Stimulated activated effector memory CD8-positive, alpha-beta T cell treated with anti-CD3 and anti-CD28 coated beads, Interleukin-12 subunit alpha, Interleukin-12 subunit beta, amount 100 ng/mL, for 72 hours (primary cell): ENCODE measurements at regions not wholly inside any gene's neighbourhood (a gene's known extent, or its start where the extent isn't known, plus 50 kb on each side); places are given as distances from the start of the nearest gene placed in this dataset.

Experiments used
- ATAC-seq: fragments of 150-1000 bp; cut with Tn5 transposase; 2 replicates; pipeline ENCODE4 v1.10.0; 2021
- DNase-seq, 2 donors: peaks; one replicate each; pipeline ENCODE4 v3.0.0; 2021 to 2022; ENCODE audit warnings: low spot score in 2 of 2
- H3K27ac Mint-ChIP-seq: one replicate; pipeline ENCODE4 v1.8.0; 2022; ENCODE audit warnings: mild to moderate bottlenecking, mixed read lengths
- H3K36me3 Mint-ChIP-seq: one replicate; pipeline ENCODE4 v1.8.0; 2022; ENCODE audit warnings: mild to moderate bottlenecking, mixed read lengths
- H3K4me1 Mint-ChIP-seq: one replicate; pipeline ENCODE4 v1.8.0; 2022; ENCODE audit warnings: mixed read lengths
- H3K4me3 Mint-ChIP-seq: one replicate; pipeline ENCODE4 v1.8.0; 2022; ENCODE audit warnings: mild to moderate bottlenecking, mixed read lengths
- H3K9me3 Mint-ChIP-seq: one replicate; pipeline ENCODE4 v1.8.0; 2022; ENCODE audit warnings: mixed read lengths

DNA sequence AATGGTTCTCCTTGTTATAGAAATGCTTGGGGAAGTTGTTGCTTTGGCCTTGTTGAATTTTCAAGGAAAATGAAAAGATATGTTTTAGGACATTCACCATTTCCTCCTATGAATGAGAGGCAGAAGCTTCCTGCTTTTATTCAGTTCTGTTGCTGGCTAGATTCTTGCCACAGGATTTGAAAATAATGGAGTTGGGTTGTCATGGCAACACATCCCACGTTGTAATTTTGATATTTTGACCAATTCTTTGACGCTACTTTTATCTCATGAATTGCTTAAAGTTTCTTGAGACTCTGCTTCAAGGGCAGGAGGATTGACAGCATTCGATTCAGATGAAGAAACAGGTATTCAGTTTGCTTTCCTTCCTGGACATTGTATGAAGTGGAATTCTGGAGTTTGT is 331.5 kb downstream of the PRDM2 start:
- no peak overlapping the region for H3K4me3 Mint-ChIP-seq
- H3K36me3 Mint-ChIP-seq, result no peaks in the 10 kb centered on the region
- no peaks in the 10 kb centered on the region for H3K4me1 Mint-ChIP-seq
- no peaks in the 10 kb centered on the region for H3K9me3 Mint-ChIP-seq
- ATAC-seq (no peak), DNase-seq (no peak)
- H3K27ac Mint-ChIP-seq, result no peak overlapping the region

DNA sequence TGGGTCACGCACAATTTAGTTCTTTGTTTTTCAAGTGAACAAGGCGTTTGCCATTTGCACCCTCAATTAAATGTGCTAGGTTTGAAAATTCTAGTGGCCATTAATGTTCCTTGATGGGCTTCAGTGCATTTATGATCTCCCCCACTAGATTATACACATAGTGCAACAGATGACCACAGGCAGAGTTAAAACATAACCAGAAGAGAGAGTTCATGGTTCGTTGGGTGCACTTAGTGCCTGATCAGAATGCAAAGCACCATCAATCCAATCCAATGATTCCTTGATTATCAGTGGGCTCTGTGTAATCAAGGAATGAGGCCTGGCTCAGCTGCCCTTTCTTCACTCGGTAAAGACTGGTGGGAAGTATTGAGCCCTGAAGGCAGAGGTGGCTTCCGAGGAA is 334.5 kb downstream of the PRDM2 start:
- DNase-seq (no peak), ATAC-seq (no peak)
- Mint-ChIP-seq H3K36me3 (no peaks in the 10 kb centered on the region), H3K4me1 (no peaks in the 10 kb centered on the region), H3K9me3 (no peaks in the 10 kb centered on the region), H3K27ac (no peak overlapping the region), H3K4me3 (no peak overlapping the region)

DNA sequence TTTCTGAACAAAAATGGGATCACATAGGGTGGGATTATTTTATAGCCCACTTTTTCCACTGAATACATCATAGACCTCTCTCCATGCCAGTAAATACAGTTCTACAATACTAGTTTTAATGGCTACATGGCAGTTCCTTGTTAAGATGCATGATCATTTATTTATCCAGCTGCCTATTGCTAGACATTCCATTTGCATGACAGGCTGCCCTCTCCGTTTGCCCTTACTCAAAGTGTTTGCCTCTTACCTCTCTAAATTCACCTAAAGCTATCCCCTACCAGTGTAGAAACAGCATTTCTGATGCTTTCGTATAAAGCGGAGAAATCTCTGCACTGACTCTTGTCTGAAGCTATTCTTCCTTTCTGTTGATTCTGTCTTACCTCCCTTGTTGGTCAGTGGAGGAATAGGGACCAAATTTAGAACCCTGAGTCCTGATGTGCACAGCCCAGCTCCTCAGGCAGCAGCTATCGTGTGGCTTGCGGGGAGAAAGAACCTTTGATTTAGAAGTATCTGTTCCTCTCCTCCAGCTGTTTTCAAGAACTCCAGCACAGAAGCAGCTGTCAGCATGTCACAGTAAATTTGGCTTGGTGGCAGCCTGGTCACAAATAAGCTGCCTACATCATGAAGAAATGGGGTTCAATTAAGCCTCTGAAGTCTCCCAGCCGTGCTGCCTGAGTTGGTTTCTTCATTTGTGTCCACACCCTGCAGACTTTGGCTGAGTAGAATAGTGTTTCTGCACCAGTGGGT is 337.3 kb downstream of the PRDM2 start:
- Mint-ChIP-seq H3K4me3 (no peak overlapping the region), H3K27ac (no peak overlapping the region), H3K9me3 (peaks cover 15% of the 10 kb centered on the region), H3K36me3 (no peaks in the 10 kb centered on the region), H3K4me1 (no peaks in the 10 kb centered on the region)
- DNase-seq (no peak), ATAC-seq (no peak)

DNA sequence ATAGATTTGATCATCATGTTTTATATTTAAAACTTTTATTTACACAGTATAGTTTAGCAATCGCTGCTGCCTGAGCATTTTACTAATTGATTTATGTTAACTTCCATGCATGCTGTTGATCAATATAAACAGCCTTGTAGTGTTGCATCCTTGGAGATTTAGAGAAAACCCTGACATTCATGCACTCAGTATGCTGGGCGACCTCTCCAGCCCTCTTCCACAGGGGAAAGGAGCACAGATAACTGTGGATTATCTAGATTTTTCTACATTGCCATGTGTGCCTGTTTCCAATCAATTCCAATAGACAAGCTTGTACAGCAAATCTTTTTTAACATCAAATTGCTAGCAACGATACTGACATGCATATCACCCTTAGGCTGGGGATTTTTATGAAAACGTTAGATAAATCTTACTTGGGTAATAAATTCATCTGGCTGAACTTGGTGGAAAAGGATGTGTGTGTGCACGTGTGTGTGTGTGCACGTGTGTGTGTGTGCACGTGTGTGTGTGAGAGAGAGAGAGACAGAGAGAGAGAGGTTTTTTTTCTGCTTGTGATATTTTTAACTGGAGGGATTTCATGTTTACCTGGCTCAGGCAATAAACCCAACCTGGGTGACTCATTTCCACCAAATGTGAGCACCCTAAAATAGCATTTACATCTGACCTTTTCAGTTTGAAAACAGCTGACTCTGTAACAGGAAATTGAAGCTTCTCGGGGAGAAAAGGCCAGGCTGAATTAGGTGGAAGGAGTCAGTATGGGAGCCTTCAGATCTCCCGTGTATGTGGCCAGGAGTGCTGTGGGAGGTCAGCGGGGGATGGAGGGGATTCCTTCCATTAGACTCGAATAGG is 339.8 kb downstream of the PRDM2 start:
- DNase-seq (no peak), ATAC-seq (no peak)
- no peak overlapping the region for H3K27ac Mint-ChIP-seq
- H3K4me1 Mint-ChIP-seq, result no peaks in the 10 kb centered on the region
- H3K9me3 Mint-ChIP-seq, result peaks cover 17% of the 10 kb centered on the region
- H3K36me3 Mint-ChIP-seq, result no peaks in the 10 kb centered on the region
- H3K4me3 Mint-ChIP-seq, result no peak overlapping the region

DNA sequence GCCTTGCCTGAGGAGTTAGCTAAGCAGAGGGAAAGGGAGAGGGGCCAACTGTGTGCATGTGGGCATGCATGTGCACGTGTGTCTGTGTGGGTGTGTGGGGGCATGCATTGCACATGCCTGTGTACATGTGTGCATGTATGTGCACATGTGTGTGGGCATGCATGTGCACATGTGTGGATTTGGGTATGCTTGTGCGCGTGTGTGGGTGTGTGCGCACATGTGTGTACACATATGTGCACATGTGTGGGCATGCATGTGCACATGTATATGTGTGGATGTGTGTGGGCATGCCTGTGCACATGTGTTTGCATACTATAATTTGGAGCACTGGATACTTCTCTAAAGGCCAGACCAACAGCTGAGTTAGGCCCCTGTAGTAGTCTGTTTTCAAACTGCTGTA is 350.0 kb downstream of the PRDM2 start:
- no peak overlapping the region for H3K27ac Mint-ChIP-seq
- DNase-seq (no peak), ATAC-seq (no peak)
- H3K4me1 Mint-ChIP-seq, result no peaks in the 10 kb centered on the region
- H3K9me3 Mint-ChIP-seq, result peaks cover 14% of the 10 kb centered on the region
- H3K4me3 Mint-ChIP-seq, result no peak overlapping the region
- H3K36me3 Mint-ChIP-seq, result no peaks in the 10 kb centered on the region

DNA sequence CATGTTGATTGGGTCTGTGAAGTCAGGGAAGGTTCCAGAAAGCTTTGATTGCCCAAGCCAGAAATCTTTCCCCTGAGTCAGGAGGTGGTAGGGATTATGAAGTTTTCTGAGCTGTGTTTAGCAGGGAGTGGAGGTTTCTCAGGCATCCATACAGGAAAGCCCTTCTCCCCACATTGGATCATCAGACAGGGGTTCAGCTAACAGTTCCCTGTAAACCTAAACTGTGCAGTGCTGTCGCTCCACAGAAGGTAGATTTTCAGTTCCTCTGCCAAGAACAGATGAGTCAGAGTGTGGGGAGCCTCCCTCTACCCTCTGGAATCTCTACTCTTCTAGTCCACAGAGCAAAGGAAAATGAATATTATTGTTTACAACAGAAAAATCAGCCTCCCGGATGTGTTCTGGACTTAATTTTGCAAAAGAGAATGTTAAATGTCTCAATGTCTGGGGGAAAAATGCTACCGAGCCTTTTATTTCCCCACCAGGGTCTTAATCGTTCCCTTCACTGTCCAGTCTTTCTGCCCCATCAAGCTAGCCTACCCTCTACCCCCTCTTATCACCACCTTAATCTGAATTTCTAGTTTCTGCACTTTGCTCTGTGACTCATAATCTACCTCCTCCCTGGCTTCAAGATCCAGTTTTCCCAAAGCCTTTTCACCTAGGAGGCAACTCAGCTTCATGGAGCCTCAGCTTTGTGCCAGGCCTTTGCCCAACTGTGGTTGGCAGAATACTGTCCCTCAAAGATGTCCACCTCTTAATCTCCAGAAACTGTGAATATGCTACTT is 355.6 kb downstream of the PRDM2 start:
- no peaks in the 10 kb centered on the region for H3K4me1 Mint-ChIP-seq
- no peak for DNase-seq
- no peak for ATAC-seq
- peaks cover 13% of the 10 kb centered on the region for H3K9me3 Mint-ChIP-seq
- no peak overlapping the region for H3K4me3 Mint-ChIP-seq
- no peak overlapping the region for H3K27ac Mint-ChIP-seq
- no peaks in the 10 kb centered on the region for H3K36me3 Mint-ChIP-seq

GRCh38 chr1:14057640-14058039 is 357.7 kb downstream of the PRDM2 start:
- Mint-ChIP-seq H3K27ac (no peak overlapping the region), H3K36me3 (no peaks in the 10 kb centered on the region), H3K9me3 (peaks cover 13% of the 10 kb centered on the region), H3K4me3 (no peak overlapping the region), H3K4me1 (no peaks in the 10 kb centered on the region)
- no peak for ATAC-seq
- no peak for DNase-seq

DNA sequence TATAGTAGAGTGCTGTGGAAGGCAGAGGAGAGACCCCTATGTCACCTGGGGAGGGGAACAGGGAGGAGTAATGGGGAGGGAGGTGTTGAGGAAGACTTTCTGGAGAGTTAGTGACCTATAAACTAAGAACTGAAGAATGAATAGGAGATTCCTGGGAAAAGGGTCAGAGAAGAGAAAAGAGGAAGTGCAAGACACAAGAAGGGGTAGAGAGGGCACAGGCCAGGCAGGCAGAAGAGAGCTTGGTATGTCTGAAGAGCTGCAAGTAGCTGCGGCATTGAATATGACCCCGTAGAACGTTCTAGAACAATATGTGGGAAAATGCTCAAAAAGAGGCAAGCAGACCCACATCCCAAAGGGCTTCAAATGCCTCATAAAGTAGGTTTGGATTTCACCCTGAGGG is 361.2 kb downstream of the PRDM2 start:
- DNase-seq (no peak), ATAC-seq (no peak)
- Mint-ChIP-seq H3K27ac (no peak overlapping the region), H3K4me3 (no peak overlapping the region), H3K36me3 (no peaks in the 10 kb centered on the region), H3K9me3 (peaks cover 13% of the 10 kb centered on the region), H3K4me1 (no peaks in the 10 kb centered on the region)

GRCh38 chr1:14061722-14062121 is 361.7 kb downstream of the PRDM2 start:
- H3K4me3 Mint-ChIP-seq, result no peak overlapping the region
- no peak overlapping the region for H3K27ac Mint-ChIP-seq
- no peak for ATAC-seq
- peaks cover 13% of the 10 kb centered on the region for H3K9me3 Mint-ChIP-seq
- DNase-seq, result no peak
- H3K36me3 Mint-ChIP-seq, result no peaks in the 10 kb centered on the region
- no peaks in the 10 kb centered on the region for H3K4me1 Mint-ChIP-seq

- no peak for DNase-seq
- H3K36me3 Mint-ChIP-seq, result no peaks in the 10 kb centered on the region
- ATAC-seq, result no peak
- H3K9me3 Mint-ChIP-seq, result peaks cover 13% of the 10 kb centered on the region
- H3K27ac Mint-ChIP-seq, result no peak overlapping the region
- H3K4me1 Mint-ChIP-seq, result no peaks in the 10 kb centered on the region
- H3K4me3 Mint-ChIP-seq, result no peak overlapping the region
Measured at GRCh38 chr1:14062669-14063068, 362.7 kb downstream of the PRDM2 start.

- ATAC-seq (no peak), DNase-seq (no peak)
Measured at GRCh38 chr1:14064649-14065442, 364.9 kb downstream of the PRDM2 start.

GRCh38 chr1:14065486-14065885 is 365.5 kb downstream of the PRDM2 start:
- Mint-ChIP-seq H3K9me3 (peaks cover 10% of the 10 kb centered on the region), H3K4me1 (no peaks in the 10 kb centered on the region), H3K36me3 (no peaks in the 10 kb centered on the region), H3K4me3 (no peak overlapping the region), H3K27ac (no peak overlapping the region)
- ATAC-seq (no peak), DNase-seq (no peak)

More at GRCh38 chr1:14064649-14065442, 364.9 kb downstream of the PRDM2 start:
- Mint-ChIP-seq H3K9me3 (peaks cover 10% of the 10 kb centered on the region), H3K27ac (no peak overlapping the region), H3K4me1 (no peaks in the 10 kb centered on the region), H3K36me3 (no peaks in the 10 kb centered on the region), H3K4me3 (no peak overlapping the region)

DNA sequence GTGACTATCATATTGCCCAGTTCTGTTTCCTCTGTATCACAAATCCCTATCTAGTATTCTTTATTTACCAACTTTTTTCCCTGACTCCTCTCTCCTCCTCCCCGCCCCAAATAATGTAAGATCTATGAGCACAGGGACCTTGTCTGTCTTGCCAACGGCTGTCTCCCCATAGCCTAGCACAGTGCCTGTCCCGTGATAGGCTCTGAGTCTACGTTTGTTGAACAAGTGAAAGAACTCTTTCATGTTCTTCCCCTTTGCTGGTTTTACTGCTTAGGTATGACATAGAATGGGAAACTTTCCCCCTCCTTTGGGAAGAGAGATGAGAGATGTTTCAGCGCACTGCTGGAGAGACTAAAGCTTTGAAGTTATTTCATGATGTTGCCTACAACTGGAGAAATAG is 367.0 kb downstream of the PRDM2 start:
- H3K9me3 Mint-ChIP-seq, result peaks cover 3% of the 10 kb centered on the region
- no peak for DNase-seq
- no peak overlapping the region for H3K4me3 Mint-ChIP-seq
- ATAC-seq, result no peak
- H3K36me3 Mint-ChIP-seq, result no peaks in the 10 kb centered on the region
- no peaks in the 10 kb centered on the region for H3K4me1 Mint-ChIP-seq
- no peak overlapping the region for H3K27ac Mint-ChIP-seq

DNA sequence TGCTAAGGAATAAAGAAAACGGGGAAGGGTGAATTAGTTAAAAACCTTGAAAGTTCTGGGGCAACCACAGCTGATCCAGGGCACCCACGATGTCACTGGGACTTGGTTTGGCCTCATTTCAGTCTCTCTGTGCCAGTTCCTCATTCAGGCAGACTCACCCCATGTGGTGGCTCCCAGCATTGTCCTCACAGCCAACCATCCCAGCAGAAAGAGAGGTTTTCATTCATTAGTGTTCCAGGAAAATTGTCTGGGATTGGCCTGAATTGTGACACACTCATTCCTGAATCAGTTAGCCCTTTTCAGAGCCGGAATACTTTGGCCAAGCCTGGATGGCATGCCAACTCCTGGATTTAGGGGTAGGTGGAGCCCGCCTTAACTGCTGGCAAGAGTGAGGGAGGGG is 367.7 kb downstream of the PRDM2 start:
- Mint-ChIP-seq H3K4me1 (no peaks in the 10 kb centered on the region), H3K36me3 (no peaks in the 10 kb centered on the region), H3K27ac (no peak overlapping the region), H3K4me3 (no peak overlapping the region), H3K9me3 (peaks cover 3% of the 10 kb centered on the region)
- DNase-seq (no peak), ATAC-seq (no peak)

GRCh38 chr1:14071581-14071980 is 371.6 kb downstream of the PRDM2 start:
- ATAC-seq, result no peak

More at GRCh38 chr1:14071581-14071980, 371.6 kb downstream of the PRDM2 start:
- H3K4me1 Mint-ChIP-seq, result no peaks in the 10 kb centered on the region
- no peak for DNase-seq
- H3K27ac Mint-ChIP-seq, result no peak overlapping the region
- peaks cover 3% of the 10 kb centered on the region for H3K9me3 Mint-ChIP-seq
- no peaks in the 10 kb centered on the region for H3K36me3 Mint-ChIP-seq
- H3K4me3 Mint-ChIP-seq, result no peak overlapping the region
